AG04450 (cell line): ENCODE measurements at regions not wholly inside any gene's neighbourhood (a gene's known extent, or its start where the extent isn't known, plus 50 kb on each side); places are given as distances from the start of the nearest gene placed in this dataset.

Source experiments
- CTCF ChIA-PET: fragments of 300-600, 350-600 bp; formaldehyde crosslinking; extraction: SDS; loops from one replicate; lab custom pipeline; 2022; ENCODE audit warnings: antibody characterized with exemption, inconsistent platforms; lab: Charles Lee
- POLR2A ChIA-PET: fragments of 350-600 bp; formaldehyde crosslinking; extraction: SDS; loops from one replicate; lab custom pipeline; 2021; ENCODE audit warnings: antibody characterized with exemption, inconsistent platforms; lab: Yijun Ruan, JAX
- DNase-seq: peaks from one replicate; pipeline ENCODE4 v3.0.0-alpha.2; 2011; ENCODE audit warnings: low read depth, low spot score
- H3K27ac ChIP-seq: one replicate; pipeline ENCODE4 v1.5.1; 2012; ENCODE audit warnings: low read depth, low read length, control low read depth
- H3K27me3 ChIP-seq: one replicate; pipeline ENCODE4 v1.6.0; 2012; ENCODE audit warnings: low read length; ENCODE audit not compliant: control insufficient read depth, insufficient read depth
- H3K4me3 ChIP-seq: 2 replicates; pipeline ENCODE4 v1.5.1; 2011; ENCODE audit warnings: mild to moderate bottlenecking, low read depth, low read length, control low read depth
- H3K9me3 ChIP-seq: 2 replicates; pipeline ENCODE4 v1.5.1; 2012; ENCODE audit warnings: low read length; ENCODE audit not compliant: control insufficient read depth, insufficient read depth
- TF ChIP-seq, protein P1 (sequence below): IDR thresholded peaks from 2 replicates; pipeline ENCODE4 v1.5.1; 2011; ENCODE audit warnings: low read depth, low read length, control low read depth, inconsistent platforms

DNA sequence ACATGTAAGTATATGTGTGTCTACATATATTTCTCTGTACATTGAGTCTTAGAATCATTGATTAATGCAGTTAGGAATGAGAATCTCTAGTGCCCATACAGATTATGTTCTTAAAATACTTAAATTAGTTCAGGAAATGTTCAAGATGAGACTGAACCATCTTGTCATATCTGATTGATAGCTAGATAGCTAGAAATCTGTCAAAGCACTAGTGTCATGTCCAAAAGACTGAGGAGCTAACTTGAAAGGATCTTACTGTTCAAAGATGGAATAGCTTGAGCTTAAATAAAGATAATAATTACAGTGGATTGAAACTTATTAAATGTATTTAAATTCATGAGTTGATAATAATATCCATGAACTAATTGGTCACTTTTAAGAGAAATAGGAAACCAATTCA, 191.7 kb upstream of the TCF21 start:
- H3K27me3 ChIP-seq: no peaks in the 10 kb centered on the region
- ChIA-PET CTCF (interaction anchor here (1.3 kb wide), 1 partner anchor 220 kb away, joined by 3 read pairs; no protein-coding TSS in a partner anchor), POLR2A (interaction anchor here (0.6 to 0.7 kb wide), 2 partner anchors 60 to 1315 kb away, joined by 5 read pairs; no protein-coding TSS in a partner anchor)
- peaks cover 3% of the 10 kb centered on the region; the same call in 1 of the 2 replicates for H3K9me3 ChIP-seq
- DNase-seq: no peak
- TF ChIP-seq, protein P1, sequence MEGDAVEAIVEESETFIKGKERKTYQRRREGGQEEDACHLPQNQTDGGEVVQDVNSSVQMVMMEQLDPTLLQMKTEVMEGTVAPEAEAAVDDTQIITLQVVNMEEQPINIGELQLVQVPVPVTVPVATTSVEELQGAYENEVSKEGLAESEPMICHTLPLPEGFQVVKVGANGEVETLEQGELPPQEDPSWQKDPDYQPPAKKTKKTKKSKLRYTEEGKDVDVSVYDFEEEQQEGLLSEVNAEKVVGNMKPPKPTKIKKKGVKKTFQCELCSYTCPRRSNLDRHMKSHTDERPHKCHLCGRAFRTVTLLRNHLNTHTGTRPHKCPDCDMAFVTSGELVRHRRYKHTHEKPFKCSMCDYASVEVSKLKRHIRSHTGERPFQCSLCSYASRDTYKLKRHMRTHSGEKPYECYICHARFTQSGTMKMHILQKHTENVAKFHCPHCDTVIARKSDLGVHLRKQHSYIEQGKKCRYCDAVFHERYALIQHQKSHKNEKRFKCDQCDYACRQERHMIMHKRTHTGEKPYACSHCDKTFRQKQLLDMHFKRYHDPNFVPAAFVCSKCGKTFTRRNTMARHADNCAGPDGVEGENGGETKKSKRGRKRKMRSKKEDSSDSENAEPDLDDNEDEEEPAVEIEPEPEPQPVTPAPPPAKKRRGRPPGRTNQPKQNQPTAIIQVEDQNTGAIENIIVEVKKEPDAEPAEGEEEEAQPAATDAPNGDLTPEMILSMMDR: no peak
- H3K4me3 ChIP-seq: no peak overlapping the region
- H3K27ac ChIP-seq: no peak overlapping the region

DNA sequence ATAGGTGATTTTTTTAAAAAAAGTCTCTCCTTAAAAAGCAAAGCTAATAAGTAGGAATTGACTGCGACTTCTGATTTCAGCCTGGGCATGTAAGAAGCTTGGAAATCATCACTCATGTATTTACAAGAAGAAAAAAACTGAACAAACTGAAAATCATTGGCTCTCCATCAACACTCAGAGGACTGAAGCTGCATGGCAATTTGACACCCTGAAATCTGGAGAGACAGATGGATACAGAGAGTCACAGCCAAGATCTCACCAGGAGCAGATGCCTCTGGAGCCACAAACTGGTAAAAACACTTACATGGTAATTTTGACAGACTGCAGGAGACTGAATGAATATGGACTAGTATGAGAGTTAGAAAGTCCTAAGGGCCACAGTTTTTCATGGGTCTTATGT, 191.2 kb upstream of the TCF21 start:
- H3K27me3 ChIP-seq: no peaks in the 10 kb centered on the region
- no peak overlapping the region for H3K27ac ChIP-seq
- CTCF ChIA-PET: interaction anchor here (1.3 kb wide), 1 partner anchor 219 kb away, joined by 3 read pairs; no protein-coding TSS in a partner anchor
- H3K4me3 ChIP-seq: no peak overlapping the region
- TF ChIP-seq, protein P1: no peak
- POLR2A ChIA-PET: no interaction called here
- DNase-seq: no peak
- H3K9me3 ChIP-seq: peaks cover 3% of the 10 kb centered on the region; the same call in 1 of the 2 replicates

DNA sequence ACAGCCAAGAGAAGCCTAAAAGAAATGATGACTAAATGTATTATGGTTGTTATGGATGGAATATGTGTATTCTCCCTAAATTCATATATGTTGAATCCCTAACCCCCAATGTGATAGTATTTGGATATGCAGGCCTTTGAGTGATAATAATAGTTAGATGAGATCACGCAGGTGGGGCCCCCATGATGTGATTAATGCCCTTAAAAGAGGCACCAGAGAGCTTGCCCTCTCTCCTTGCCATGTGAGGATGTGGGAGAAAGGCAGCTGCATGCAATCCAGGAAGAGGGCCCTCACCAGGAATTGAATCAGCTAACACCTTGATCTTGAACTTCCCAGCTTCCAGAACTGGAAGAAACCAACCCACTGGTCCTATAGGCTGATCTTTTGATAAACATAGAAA, 190.6 kb upstream of the TCF21 start:
- Histone ChIP-seq H3K27ac (no peak overlapping the region), H3K9me3 (peaks cover 3% of the 10 kb centered on the region; the same call in 1 of the 2 replicates), H3K4me3 (no peak overlapping the region), H3K27me3 (no peaks in the 10 kb centered on the region)
- DNase-seq: no peak
- ChIA-PET POLR2A (no interaction called here), CTCF (interaction anchor here (1.3 kb wide), 1 partner anchor 219 kb away, joined by 3 read pairs; no protein-coding TSS in a partner anchor)
- TF ChIP-seq, protein P1: no peak

DNA sequence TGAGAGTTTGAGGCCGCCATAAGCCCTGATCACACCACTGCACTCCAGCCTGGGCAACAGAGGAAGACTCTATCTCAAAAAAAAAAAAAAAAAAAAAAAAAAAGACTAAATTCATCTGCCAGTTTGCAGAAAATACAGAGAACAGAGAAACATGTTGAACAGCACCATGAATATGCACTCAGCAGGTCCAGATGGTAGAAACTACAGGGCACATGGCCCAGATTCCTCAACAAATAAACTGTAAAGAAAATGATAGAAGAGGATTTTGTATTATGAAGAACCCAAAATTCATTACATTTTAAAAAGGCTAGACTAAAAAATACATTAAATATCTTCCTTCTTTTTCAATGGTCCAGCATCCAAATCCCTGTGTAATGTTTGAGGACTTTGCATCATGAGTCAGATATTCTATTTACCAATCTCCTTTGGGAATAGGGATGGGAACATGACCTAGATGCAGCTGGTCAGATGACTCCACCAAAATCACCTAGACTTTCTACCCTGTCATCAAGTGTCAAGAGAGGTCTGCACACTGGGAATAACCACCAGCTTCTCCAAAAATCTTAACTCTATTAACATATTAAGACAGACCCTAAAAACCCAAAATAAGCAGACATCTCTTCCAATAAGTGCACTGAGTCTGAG, 189.1 kb upstream of the TCF21 start:
- no peaks in the 10 kb centered on the region for H3K27me3 ChIP-seq
- peaks cover 3% of the 10 kb centered on the region; the same call in 1 of the 2 replicates for H3K9me3 ChIP-seq
- TF ChIP-seq, protein P1: no peak
- no peak for DNase-seq
- ChIA-PET POLR2A (no interaction called here), CTCF (no interaction called here)
- H3K4me3 ChIP-seq: no peak overlapping the region
- no peak overlapping the region for H3K27ac ChIP-seq

DNA sequence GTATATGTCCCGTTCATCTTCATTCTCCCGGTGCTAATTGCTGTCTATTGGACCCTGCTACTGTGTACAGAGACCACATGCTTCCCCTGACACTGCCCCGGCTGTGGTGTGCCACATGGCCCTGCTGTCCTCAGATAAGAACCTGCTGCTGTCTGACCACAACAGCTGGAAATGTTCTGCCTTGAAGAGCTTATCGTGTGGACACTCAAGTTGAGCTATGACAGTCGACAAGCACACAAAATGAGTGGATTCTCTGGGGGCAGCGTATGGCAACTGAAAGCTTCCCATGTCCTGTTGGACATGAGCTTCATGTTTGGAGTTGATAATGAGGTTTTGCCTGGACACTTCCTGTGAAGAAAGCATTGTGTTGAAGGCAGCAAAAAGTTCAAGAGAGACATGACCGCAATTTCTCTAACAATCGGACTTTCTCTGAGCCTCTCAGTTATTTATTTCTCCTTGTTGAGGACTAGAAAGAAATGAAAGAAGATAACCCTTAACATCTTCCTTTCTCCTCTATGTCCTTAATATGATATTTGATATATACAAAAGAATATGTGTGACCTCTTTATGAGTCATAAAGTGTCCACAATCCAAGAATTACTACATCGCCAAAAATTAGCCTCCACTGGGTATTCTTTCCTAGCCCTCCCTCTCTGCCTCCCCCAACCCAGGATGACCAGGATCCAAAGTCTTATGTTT, 187.1 kb upstream of the TCF21 start:
- H3K27ac ChIP-seq: no peak overlapping the region
- ChIA-PET CTCF (no interaction called here), POLR2A (interaction anchor here (0.7 kb wide), 1 partner anchor 46 kb away, joined by 3 read pairs; no protein-coding TSS in a partner anchor)
- DNase-seq: no peak
- no peaks in the 10 kb centered on the region for H3K27me3 ChIP-seq
- no peak overlapping the region for H3K4me3 ChIP-seq
- TF ChIP-seq, protein P1: no peak
- H3K9me3 ChIP-seq: peaks cover 3% of the 10 kb centered on the region; the same call in 1 of the 2 replicates
